ENCODE measurements at regions not wholly inside any gene's neighbourhood (a gene's known extent, or its start where the extent isn't known, plus 50 kb on each side); places are given as distances from the start of the nearest gene placed in this dataset.
A peak's percentile ranks its signal among the peaks of the same experiment; 100 is the strongest.

DNA sequence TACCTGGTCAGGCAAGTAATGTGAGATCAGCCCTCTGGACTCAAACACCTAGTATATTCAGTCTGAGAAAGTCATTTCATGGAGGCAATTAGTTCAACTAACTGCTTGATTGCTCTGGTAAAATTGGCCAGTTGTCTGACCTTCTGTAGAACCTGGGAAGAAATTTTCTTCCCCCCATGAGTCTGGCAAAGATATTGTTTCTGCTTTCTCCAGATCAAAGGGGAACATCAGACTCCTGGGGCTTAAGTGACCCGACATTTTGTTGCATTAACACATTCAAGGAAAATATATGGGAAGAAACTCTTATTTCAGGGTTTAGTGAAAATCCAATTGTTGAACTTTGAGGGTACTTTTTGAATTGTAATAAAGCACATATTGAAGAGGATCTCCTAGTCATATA, 375.1 kb downstream of the SUCLG1 start:
- Histone ChIP-seq H4K20me1 (ENCODE audit: control insufficient read depth, insufficient read depth, low read depth, low read length) (no peaks in the 10 kb centered on the region), H3K4me2 (ENCODE audit: low read length) (no peak overlapping the region), H3K4me1 (ENCODE audit: control insufficient read depth, low read length) (no peaks in the 10 kb centered on the region), H3K9me2 (replicated peaks; ENCODE audit: control insufficient read depth, low read length) (no peaks in the 10 kb centered on the region), H3K9me3 (ENCODE audit: control insufficient read depth, insufficient read depth, low read length) (no peaks in the 10 kb centered on the region), H3K36me3 (ENCODE audit: control insufficient read depth, low read length) (no peaks in the 10 kb centered on the region), H3K4me3 (ENCODE audit: low read length) (no peak overlapping the region), H3F3A (ENCODE audit: control insufficient read depth, insufficient read depth) (no peaks in the 10 kb centered on the region), H3K79me2 (ENCODE audit: control insufficient read depth, low read length) (no peaks in the 10 kb centered on the region), H3K27me3 (ENCODE audit: control insufficient read depth, low read length) (no peaks in the 10 kb centered on the region), H3K27ac (ENCODE audit: low read depth, low read length) (no peak overlapping the region)
- no peak for TF ChIP-seq EZH2phosphoT487 (IDR thresholded peaks at IDR 0.05; ENCODE audit: borderline replicate concordance, low read length)
- TF ChIP-seq, protein P1, sequence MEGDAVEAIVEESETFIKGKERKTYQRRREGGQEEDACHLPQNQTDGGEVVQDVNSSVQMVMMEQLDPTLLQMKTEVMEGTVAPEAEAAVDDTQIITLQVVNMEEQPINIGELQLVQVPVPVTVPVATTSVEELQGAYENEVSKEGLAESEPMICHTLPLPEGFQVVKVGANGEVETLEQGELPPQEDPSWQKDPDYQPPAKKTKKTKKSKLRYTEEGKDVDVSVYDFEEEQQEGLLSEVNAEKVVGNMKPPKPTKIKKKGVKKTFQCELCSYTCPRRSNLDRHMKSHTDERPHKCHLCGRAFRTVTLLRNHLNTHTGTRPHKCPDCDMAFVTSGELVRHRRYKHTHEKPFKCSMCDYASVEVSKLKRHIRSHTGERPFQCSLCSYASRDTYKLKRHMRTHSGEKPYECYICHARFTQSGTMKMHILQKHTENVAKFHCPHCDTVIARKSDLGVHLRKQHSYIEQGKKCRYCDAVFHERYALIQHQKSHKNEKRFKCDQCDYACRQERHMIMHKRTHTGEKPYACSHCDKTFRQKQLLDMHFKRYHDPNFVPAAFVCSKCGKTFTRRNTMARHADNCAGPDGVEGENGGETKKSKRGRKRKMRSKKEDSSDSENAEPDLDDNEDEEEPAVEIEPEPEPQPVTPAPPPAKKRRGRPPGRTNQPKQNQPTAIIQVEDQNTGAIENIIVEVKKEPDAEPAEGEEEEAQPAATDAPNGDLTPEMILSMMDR (IDR thresholded peaks at IDR 0.05; ENCODE audit: low read depth, low read length, poor library complexity, severe bottlenecking): no peak

DNA sequence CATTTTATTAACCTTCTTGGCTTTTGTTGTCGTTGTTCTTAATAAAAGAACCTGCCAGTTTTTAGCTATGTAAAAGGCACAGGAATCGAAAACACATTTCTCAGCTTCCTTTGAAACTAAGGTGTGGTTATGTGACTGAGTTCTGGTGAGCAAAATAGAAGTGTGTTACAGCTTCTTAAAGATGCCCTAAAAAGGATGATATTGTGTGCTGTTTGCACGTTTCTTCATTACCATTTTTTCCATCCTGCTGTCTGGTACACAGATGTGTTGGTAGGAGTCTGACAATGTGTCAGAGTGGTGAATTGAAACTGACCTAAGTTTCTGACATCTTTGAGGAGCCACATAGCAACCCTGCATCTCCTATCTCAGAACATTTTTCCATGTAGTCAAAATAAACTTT, 380.6 kb downstream of the SUCLG1 start:
- Histone ChIP-seq H3K27me3 (ENCODE audit: control insufficient read depth, low read length) (no peaks in the 10 kb centered on the region), H3K27ac (ENCODE audit: low read depth, low read length) (no peak overlapping the region), H3K4me1 (ENCODE audit: control insufficient read depth, low read length) (no peaks in the 10 kb centered on the region), H3K9me3 (ENCODE audit: control insufficient read depth, insufficient read depth, low read length) (no peaks in the 10 kb centered on the region), H3K79me2 (ENCODE audit: control insufficient read depth, low read length) (no peaks in the 10 kb centered on the region), H4K20me1 (ENCODE audit: control insufficient read depth, insufficient read depth, low read depth, low read length) (no peaks in the 10 kb centered on the region), H3K4me3 (ENCODE audit: low read length) (no peak overlapping the region), H3K9me2 (replicated peaks; ENCODE audit: control insufficient read depth, low read length) (no peaks in the 10 kb centered on the region), H3K36me3 (ENCODE audit: control insufficient read depth, low read length) (no peaks in the 10 kb centered on the region), H3K4me2 (ENCODE audit: low read length) (no peak overlapping the region), H3F3A (ENCODE audit: control insufficient read depth, insufficient read depth) (no peaks in the 10 kb centered on the region)
- no peak for TF ChIP-seq EZH2phosphoT487 (IDR thresholded peaks at IDR 0.05; ENCODE audit: borderline replicate concordance, low read length)
- TF ChIP-seq, protein P1 (IDR thresholded peaks at IDR 0.05; ENCODE audit: low read depth, low read length, poor library complexity, severe bottlenecking): no peak

DNA sequence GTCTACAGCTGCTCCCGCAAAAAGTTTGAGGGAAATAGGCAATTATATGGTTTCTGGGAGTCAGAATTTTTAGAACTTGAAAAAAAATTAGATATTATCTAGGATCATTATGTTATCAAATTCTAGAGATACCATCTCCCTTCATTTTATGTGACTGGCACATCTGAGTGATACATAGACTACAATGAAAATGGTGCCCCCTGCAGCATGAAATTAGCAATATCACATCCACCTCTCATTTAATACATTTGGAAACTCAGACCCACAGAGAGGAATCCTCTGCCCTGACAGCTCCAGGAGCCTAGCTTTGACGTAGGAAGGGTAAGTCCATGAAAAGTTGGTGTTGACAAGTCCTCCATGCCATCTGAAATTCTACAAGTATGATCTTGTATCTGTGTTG, 381.6 kb downstream of the SUCLG1 start:
- H4K20me1 ChIP-seq (ENCODE audit: control insufficient read depth, insufficient read depth, low read depth, low read length): no peaks in the 10 kb centered on the region
- no peaks in the 10 kb centered on the region for H3K9me2 ChIP-seq (replicated peaks; ENCODE audit: control insufficient read depth, low read length)
- no peak overlapping the region for H3K4me2 ChIP-seq (ENCODE audit: low read length)
- H3K27ac ChIP-seq (ENCODE audit: low read depth, low read length): no peak overlapping the region
- no peak overlapping the region for H3K4me3 ChIP-seq (ENCODE audit: low read length)
- TF ChIP-seq, protein P1 (IDR thresholded peaks at IDR 0.05; ENCODE audit: low read depth, low read length, poor library complexity, severe bottlenecking): peak; percentile 63
- TF ChIP-seq EZH2phosphoT487 (IDR thresholded peaks at IDR 0.05; ENCODE audit: borderline replicate concordance, low read length): no peak
- H3K27me3 ChIP-seq (ENCODE audit: control insufficient read depth, low read length): no peaks in the 10 kb centered on the region
- no peaks in the 10 kb centered on the region for H3K4me1 ChIP-seq (ENCODE audit: control insufficient read depth, low read length)
- H3K36me3 ChIP-seq (ENCODE audit: control insufficient read depth, low read length): no peaks in the 10 kb centered on the region
- H3F3A ChIP-seq (ENCODE audit: control insufficient read depth, insufficient read depth): no peaks in the 10 kb centered on the region
- H3K9me3 ChIP-seq (ENCODE audit: control insufficient read depth, insufficient read depth, low read length): no peaks in the 10 kb centered on the region
- no peaks in the 10 kb centered on the region for H3K79me2 ChIP-seq (ENCODE audit: control insufficient read depth, low read length)

DNA sequence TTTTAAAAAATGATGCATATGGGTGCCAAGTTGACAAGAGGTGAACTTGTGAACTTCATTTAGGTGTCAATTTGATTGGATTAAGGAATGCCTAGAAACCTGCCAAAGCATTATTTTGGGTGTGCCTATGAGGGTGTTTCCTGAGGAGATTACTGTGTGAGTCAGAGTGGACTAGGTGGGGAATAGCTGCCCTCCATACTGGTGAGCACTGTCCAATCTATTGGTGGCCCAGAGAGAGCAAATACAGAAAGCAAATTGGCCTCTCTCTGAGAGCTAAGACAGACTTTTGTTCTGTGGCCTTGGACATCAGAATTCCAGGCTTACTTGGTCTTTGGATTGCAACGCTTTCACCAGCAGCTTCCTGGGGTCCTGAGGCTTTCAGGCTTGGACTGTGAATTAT, 388.0 kb downstream of the SUCLG1 start:
- H3K79me2 ChIP-seq (ENCODE audit: control insufficient read depth, low read length): no peaks in the 10 kb centered on the region
- no peaks in the 10 kb centered on the region; the same call in 1 of the 2 replicates for H3K9me3 ChIP-seq (ENCODE audit: control insufficient read depth, insufficient read depth, low read length)
- no peak for TF ChIP-seq EZH2phosphoT487 (IDR thresholded peaks at IDR 0.05; ENCODE audit: borderline replicate concordance, low read length)
- TF ChIP-seq, protein P1 (IDR thresholded peaks at IDR 0.05; ENCODE audit: low read depth, low read length, poor library complexity, severe bottlenecking): no peak
- H3K27me3 ChIP-seq (ENCODE audit: control insufficient read depth, low read length): no peaks in the 10 kb centered on the region
- no peak overlapping the region for H3K27ac ChIP-seq (ENCODE audit: low read depth, low read length)
- H3K4me1 ChIP-seq (ENCODE audit: control insufficient read depth, low read length): no peaks in the 10 kb centered on the region
- H3K9me2 ChIP-seq (replicated peaks; ENCODE audit: control insufficient read depth, low read length): no peaks in the 10 kb centered on the region
- no peaks in the 10 kb centered on the region for H4K20me1 ChIP-seq (ENCODE audit: control insufficient read depth, insufficient read depth, low read depth, low read length)
- no peaks in the 10 kb centered on the region for H3K36me3 ChIP-seq (ENCODE audit: control insufficient read depth, low read length)
- H3F3A ChIP-seq (ENCODE audit: control insufficient read depth, insufficient read depth): no peaks in the 10 kb centered on the region
- H3K4me2 ChIP-seq (ENCODE audit: low read length): no peak overlapping the region
- no peak overlapping the region for H3K4me3 ChIP-seq (ENCODE audit: low read length)

All from DOHH2 (cell line).